ENCODE measurements at regions not wholly inside any gene's neighbourhood (a gene's known extent, or its start where the extent isn't known, plus 50 kb on each side); places are given as distances from the start of the nearest gene placed in this dataset.

- intact Hi-C loops (cut with DNase I; ENCODE audit: low total_unique reads), result no loop called here
- Histone ChIP-seq H3K4me1 (peaks cover 0 to 17% (median 13%) of the 10 kb centered on the region in 6 donors), H3K27ac (no peak overlapping the region), H3K4me3 (no peak overlapping the region), H3K36me3 (no peaks in the 10 kb centered on the region), H3K27me3 (replicated peaks in 1 of 7) (peaks cover 3 to 95% (median 45%) of the 10 kb centered on the region in 7 donors), H3K9me3 (peaks cover 0 to 21% (median 0%) of the 10 kb centered on the region in 8 donors)
- TF ChIP-seq, protein P1, sequence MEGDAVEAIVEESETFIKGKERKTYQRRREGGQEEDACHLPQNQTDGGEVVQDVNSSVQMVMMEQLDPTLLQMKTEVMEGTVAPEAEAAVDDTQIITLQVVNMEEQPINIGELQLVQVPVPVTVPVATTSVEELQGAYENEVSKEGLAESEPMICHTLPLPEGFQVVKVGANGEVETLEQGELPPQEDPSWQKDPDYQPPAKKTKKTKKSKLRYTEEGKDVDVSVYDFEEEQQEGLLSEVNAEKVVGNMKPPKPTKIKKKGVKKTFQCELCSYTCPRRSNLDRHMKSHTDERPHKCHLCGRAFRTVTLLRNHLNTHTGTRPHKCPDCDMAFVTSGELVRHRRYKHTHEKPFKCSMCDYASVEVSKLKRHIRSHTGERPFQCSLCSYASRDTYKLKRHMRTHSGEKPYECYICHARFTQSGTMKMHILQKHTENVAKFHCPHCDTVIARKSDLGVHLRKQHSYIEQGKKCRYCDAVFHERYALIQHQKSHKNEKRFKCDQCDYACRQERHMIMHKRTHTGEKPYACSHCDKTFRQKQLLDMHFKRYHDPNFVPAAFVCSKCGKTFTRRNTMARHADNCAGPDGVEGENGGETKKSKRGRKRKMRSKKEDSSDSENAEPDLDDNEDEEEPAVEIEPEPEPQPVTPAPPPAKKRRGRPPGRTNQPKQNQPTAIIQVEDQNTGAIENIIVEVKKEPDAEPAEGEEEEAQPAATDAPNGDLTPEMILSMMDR (IDR thresholded peaks at IDR 0.05 in 8 of 11, conservative IDR thresholded peaks at IDR 0.05 in 3 of 11), result no peak
- TF ChIP-seq POLR2AphosphoS5 (IDR thresholded peaks at IDR 0.05) (no peak), POLR2A (IDR thresholded peaks at IDR 0.05) (no peak)
- no peak for DNase-seq
- 64 to 75% (median 65%) methylated on average over 3 of the region's 3 CpGs for WGBS, 5 donors
Measured at GRCh38 chr5:175795959-175796358, 75.4 kb upstream of the CPLX2 start.

- Histone ChIP-seq H3K27ac (no peak overlapping the region), H3K9me3 (peaks cover 0 to 17% (median 0%) of the 10 kb centered on the region in 8 donors), H3K27me3 (replicated peaks in 1 of 7) (peaks cover 3 to 100% (median 45%) of the 10 kb centered on the region in 7 donors), H3K4me3 (peak overlapping the region in 3 of 8 donors; percentile 1 to 51 (median 4)), H3K36me3 (no peaks in the 10 kb centered on the region), H3K4me1 (peaks cover 0 to 17% (median 13%) of the 10 kb centered on the region in 6 donors)
- intact Hi-C loops (cut with DNase I; ENCODE audit: low total_unique reads), result no loop called here
- peak; percentile 86 for DNase-seq
- WGBS, 5 donors, result 2 to 7% (median 5%) methylated on average over 14 to 108 of the region's 108 CpGs
- TF ChIP-seq POLR2AphosphoS5 (IDR thresholded peaks at IDR 0.05), result peak in 2 of 3 donors; percentile 40 to 68
- TF ChIP-seq, protein P1 (IDR thresholded peaks at IDR 0.05 in 8 of 11, conservative IDR thresholded peaks at IDR 0.05 in 3 of 11), result no peak
Measured at GRCh38 chr5:175796536-175797499, 74.6 kb upstream of the CPLX2 start.

GRCh38 chr5:175797521-175798038, 73.8 kb upstream of the CPLX2 start:
- no peaks in the 10 kb centered on the region for H3K36me3 ChIP-seq
- 2 to 4% (median 3%) methylated on average over 23 to 27 of the region's 27 CpGs for WGBS, 5 donors
- H3K27ac ChIP-seq, result no peak overlapping the region
- TF ChIP-seq, protein P1 (IDR thresholded peaks at IDR 0.05 in 8 of 11, conservative IDR thresholded peaks at IDR 0.05 in 3 of 11), result no peak
- TF ChIP-seq POLR2AphosphoS5 (IDR thresholded peaks at IDR 0.05), result no peak
- TF ChIP-seq POLR2A (IDR thresholded peaks at IDR 0.05), result no peak
- H3K4me1 ChIP-seq, result peaks cover 0 to 17% (median 13%) of the 10 kb centered on the region in 6 donors
- no peak for DNase-seq
- H3K9me3 ChIP-seq, result peaks cover 0 to 9% (median 0%) of the 10 kb centered on the region in 8 donors
- intact Hi-C loops (cut with DNase I; ENCODE audit: low total_unique reads), result no loop called here
- peaks cover 3 to 100% (median 45%) of the 10 kb centered on the region in 7 donors for H3K27me3 ChIP-seq (replicated peaks in 1 of 7)
- peak overlapping the region in 3 of 8 donors; percentile 1 to 51 (median 4) for H3K4me3 ChIP-seq

- no peak overlapping the region for H3K4me3 ChIP-seq
- intact Hi-C loops (cut with DNase I; ENCODE audit: low total_unique reads), result no loop called here
- H3K4me1 ChIP-seq, result peaks cover 0 to 17% (median 13%) of the 10 kb centered on the region in 6 donors
- DNase-seq, result no peak
- TF ChIP-seq POLR2A (IDR thresholded peaks at IDR 0.05) (no peak), POLR2AphosphoS5 (IDR thresholded peaks at IDR 0.05) (no peak)
- TF ChIP-seq, protein P1 (IDR thresholded peaks at IDR 0.05 in 8 of 11, conservative IDR thresholded peaks at IDR 0.05 in 3 of 11), result no peak
- no peak overlapping the region for H3K27ac ChIP-seq
- no peaks in the 10 kb centered on the region for H3K36me3 ChIP-seq
- peaks cover 3 to 100% (median 45%) of the 10 kb centered on the region in 7 donors for H3K27me3 ChIP-seq (replicated peaks in 1 of 7)
- H3K9me3 ChIP-seq, result peaks cover 0 to 9% (median 0%) of the 10 kb centered on the region in 8 donors
- WGBS, 5 donors, result 92 to 100% (median 98%) methylated on average over 2 of the region's 2 CpGs
Measured at GRCh38 chr5:175798626-175799025, 72.8 kb upstream of the CPLX2 start.
